ENCODE measurements at regions not wholly inside any gene's neighbourhood (a gene's known extent, or its start where the extent isn't known, plus 50 kb on each side); places are given as distances from the start of the nearest gene placed in this dataset.
A peak's percentile ranks its signal among the peaks of the same experiment; 100 is the strongest.

DNA sequence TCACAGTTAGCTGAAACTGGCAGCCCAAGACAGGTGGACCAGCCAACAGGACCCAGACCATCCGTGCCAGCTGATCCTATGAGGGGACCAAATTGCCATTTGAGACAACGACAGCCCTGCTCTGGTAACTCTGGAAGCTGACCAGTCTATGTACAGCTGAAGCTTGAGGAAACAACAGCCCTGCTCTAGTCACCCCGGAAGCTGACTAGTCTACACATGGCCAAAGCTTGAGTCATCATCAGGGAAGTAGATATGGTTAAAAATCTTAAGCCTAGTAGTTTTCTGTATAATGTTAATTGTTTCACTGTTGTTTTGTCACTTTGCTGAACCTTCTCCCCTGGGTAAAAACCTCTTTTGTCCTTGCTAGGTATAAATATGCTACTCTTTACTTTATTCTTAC lies 905.4 kb upstream of the NDST4 start:
- no TSS peak for BruUV-seq (replicated peaks)
- Histone ChIP-seq H3K36me3 (ENCODE audit: low read depth, low read length) (peaks cover 6% of the 10 kb centered on the region; the same call in 1 of the 2 replicates), H3K4me2 (ENCODE audit: low read length) (no peak overlapping the region), H4K20me1 (ENCODE audit: low read length) (no peaks in the 10 kb centered on the region), H3K9me3 (ENCODE audit: low read length) (peaks cover 16% of the 10 kb centered on the region; the same call in 1 of the 2 replicates), H3K27me3 (ENCODE audit: low read length) (no peaks in the 10 kb centered on the region), H3K79me2 (ENCODE audit: low read length) (no peaks in the 10 kb centered on the region), H2AFZ (ENCODE audit: low read length) (no peak overlapping the region), H3K27ac (ENCODE audit: low read length) (no peak overlapping the region), H3F3A (ENCODE audit: low read length, unreplicated experiment) (no peaks in the 10 kb centered on the region), H3K4me3 (ENCODE audit: low read length) (no peak overlapping the region), H3K9me2 (replicated peaks; ENCODE audit: low read length) (no peaks in the 10 kb centered on the region), H3K9ac (ENCODE audit: low read length) (no peak overlapping the region), H3K4me1 (ENCODE audit: insufficient read depth, low read length) (peaks cover 16% of the 10 kb centered on the region)
- DNase-seq (peak; percentile 50), ATAC-seq (peak; percentile 27; the same call in 1 of the 2 replicates)
- intact Hi-C loops (cut with micrococcal nuclease): no loop called here
- CTCF ChIA-PET: no interaction called here
- POLR2A ChIA-PET (ENCODE audit: unreplicated experiment): no interaction called here
- TF ChIP-seq EZH2 (IDR thresholded peaks at IDR 0.05; ENCODE audit: low read length, unreplicated experiment) (no peak), CTCF (conservative IDR thresholded peaks at IDR 0.05; ENCODE audit: low read depth, low read length) (no peak), EZH2phosphoT487 (IDR thresholded peaks at IDR 0.05; ENCODE audit: borderline replicate concordance, low read length) (no peak)

GRCh38 chr4:116016201-116016600 lies 902.8 kb upstream of the NDST4 start:
- BruUV-seq (replicated peaks): no TSS peak
- Histone ChIP-seq H3K27me3 (ENCODE audit: low read length) (no peaks in the 10 kb centered on the region), H3K4me2 (ENCODE audit: low read length) (peak overlapping the region; percentile 53; the same call in 1 of the 2 replicates), H3K9me3 (ENCODE audit: low read length) (peaks cover 20% of the 10 kb centered on the region; the same call in 1 of the 2 replicates), H3K79me2 (ENCODE audit: low read length) (no peaks in the 10 kb centered on the region), H3K9me2 (replicated peaks; ENCODE audit: low read length) (no peaks in the 10 kb centered on the region), H4K20me1 (ENCODE audit: low read length) (no peaks in the 10 kb centered on the region), H2AFZ (ENCODE audit: low read length) (no peak overlapping the region), H3K9ac (ENCODE audit: low read length) (no peak overlapping the region), H3K27ac (ENCODE audit: low read length) (peak overlapping the region; percentile 94), H3F3A (ENCODE audit: low read length, unreplicated experiment) (no peaks in the 10 kb centered on the region), H3K4me3 (ENCODE audit: low read length) (peak overlapping the region; percentile 42; the same call in 1 of the 2 replicates), H3K36me3 (ENCODE audit: low read depth, low read length) (peaks cover 8% of the 10 kb centered on the region; the same call in 1 of the 2 replicates), H3K4me1 (ENCODE audit: insufficient read depth, low read length) (peaks cover 16% of the 10 kb centered on the region)
- DNase-seq (peak; percentile 92), ATAC-seq (peak; percentile 64)
- no peak for TF ChIP-seq CTCF (conservative IDR thresholded peaks at IDR 0.05; ENCODE audit: low read depth, low read length)
- TF ChIP-seq EZH2 (IDR thresholded peaks at IDR 0.05; ENCODE audit: low read length, unreplicated experiment): no peak
- TF ChIP-seq EZH2phosphoT487 (IDR thresholded peaks at IDR 0.05; ENCODE audit: borderline replicate concordance, low read length): no peak
- CTCF ChIA-PET: no interaction called here
- POLR2A ChIA-PET (ENCODE audit: unreplicated experiment): no interaction called here
- intact Hi-C loops (cut with micrococcal nuclease): no loop called here

- H3K4me2 ChIP-seq (ENCODE audit: low read length): peak overlapping the region; percentile 22; the same call in 1 of the 2 replicates
- H3K27me3 ChIP-seq (ENCODE audit: low read length): no peaks in the 10 kb centered on the region
- no TSS peak for BruUV-seq (replicated peaks)
- ChIA-PET POLR2A (ENCODE audit: unreplicated experiment) (no interaction called here), CTCF (no interaction called here)
- H3K36me3 ChIP-seq (ENCODE audit: low read depth, low read length): peaks cover 8% of the 10 kb centered on the region; the same call in 1 of the 2 replicates
- H4K20me1 ChIP-seq (ENCODE audit: low read length): no peaks in the 10 kb centered on the region
- no peaks in the 10 kb centered on the region for H3K9me2 ChIP-seq (replicated peaks; ENCODE audit: low read length)
- peak overlapping the region; percentile 57; the same call in 1 of the 2 replicates for H3K9ac ChIP-seq (ENCODE audit: low read length)
- H3K4me1 ChIP-seq (ENCODE audit: insufficient read depth, low read length): peaks cover 16% of the 10 kb centered on the region
- TF ChIP-seq CTCF (conservative IDR thresholded peaks at IDR 0.05; ENCODE audit: low read depth, low read length): no peak
- intact Hi-C loops (cut with micrococcal nuclease): no loop called here
- H3K27ac ChIP-seq (ENCODE audit: low read length): peak overlapping the region; percentile 94
- no peaks in the 10 kb centered on the region for H3F3A ChIP-seq (ENCODE audit: low read length, unreplicated experiment)
- DNase-seq: no peak
- peak overlapping the region; percentile 42 for H3K4me3 ChIP-seq (ENCODE audit: low read length)
- peaks cover 14% of the 10 kb centered on the region; the same call in 1 of the 2 replicates for H3K9me3 ChIP-seq (ENCODE audit: low read length)
- no peaks in the 10 kb centered on the region for H3K79me2 ChIP-seq (ENCODE audit: low read length)
- H2AFZ ChIP-seq (ENCODE audit: low read length): no peak overlapping the region
- no peak for ATAC-seq
Measured at GRCh38 chr4:116015549-116015948, 902.1 kb upstream of the NDST4 start.

Data from PC-3 (cell line).